Neural cell (in vitro differentiated cells): ENCODE measurements at regions not wholly inside any gene's neighbourhood (a gene's known extent, or its start where the extent isn't known, plus 50 kb on each side); places are given as distances from the start of the nearest gene placed in this dataset.
"Not testable (repeated sequence)": the region's sequence is repeated elsewhere in the genome, so short reads cannot be mapped to it uniquely, and the experiment has no call there.

ENCODE experiments used
- H2AFZ ChIP-seq: fragments of 200-600, 300-800 bp; sonication (generic), shearing (Covaris generic); 2 replicates; pipeline ENCODE4 v1.6.0; 2014; ENCODE audit warnings: low read depth, mild to moderate bottlenecking, antibody characterized with exemption, low read length, moderate library complexity
- H3F3A ChIP-seq: fragments of 200-600 bp; shearing (Covaris generic); 2 replicates; pipeline ENCODE4 v1.6.1; 2016; ENCODE audit warnings: mild to moderate bottlenecking, moderate library complexity, mixed read lengths, antibody characterized with exemption, low read length; ENCODE audit not compliant: insufficient read depth, poor library complexity, severe bottlenecking
- H3K27ac ChIP-seq: fragments of 200-600, 300-800 bp; sonication (generic), shearing (Covaris generic); 2 replicates; pipeline ENCODE4 v1.5.1; 2014; ENCODE audit warnings: mild to moderate bottlenecking, low read length, moderate library complexity
- H3K27me3 ChIP-seq: fragments of 300-800, 200-600 bp; sonication (generic), shearing (Covaris generic); 2 replicates; pipeline ENCODE4 v1.6.0; 2014; ENCODE audit warnings: mild to moderate bottlenecking, low read depth, low read length, moderate library complexity; ENCODE audit not compliant: insufficient read depth
- H3K36me3 ChIP-seq: fragments of 300-800, 200-600 bp; sonication (generic), shearing (Covaris generic); 2 replicates; pipeline ENCODE4 v1.5.1; 2014; ENCODE audit warnings: mild to moderate bottlenecking, antibody characterized with exemption, low read length, moderate library complexity; ENCODE audit not compliant: insufficient read depth
- H3K4me2 ChIP-seq: fragments of 300-800, 200-600 bp; sonication (generic), shearing (Covaris generic); 2 replicates; pipeline ENCODE4 v1.6.0; 2014; ENCODE audit warnings: mild to moderate bottlenecking, low read length
- H3K4me3 ChIP-seq: fragments of 300-800, 200-600 bp; sonication (generic), shearing (Covaris generic); 2 replicates; pipeline ENCODE4 v1.5.1; 2014; ENCODE audit warnings: mild to moderate bottlenecking, low read length, moderate library complexity
- H3K79me2 ChIP-seq: fragments of 200-600 bp; shearing (Covaris generic); replicated peaks from 2 replicates; pipeline ENCODE4 v1.6.0; 2014; ENCODE audit warnings: mild to moderate bottlenecking, low read length, moderate library complexity; ENCODE audit not compliant: insufficient read depth
- H3K9ac ChIP-seq: fragments of 300-800, 200-600 bp; sonication (generic), shearing (Covaris generic); 2 replicates; pipeline ENCODE4 v1.6.1; 2016; ENCODE audit warnings: mild to moderate bottlenecking, low read length, mixed read lengths
- H3K9me2 ChIP-seq: fragments of 200-600 bp; shearing (Covaris generic); 2 replicates; pipeline ENCODE4 v1.6.1; 2016; ENCODE audit warnings: mild to moderate bottlenecking, low read length, mixed read lengths; ENCODE audit not compliant: insufficient read depth
- H3K9me3 ChIP-seq: fragments of 200-600, 300-800 bp; sonication (generic), shearing (Covaris generic); 2 replicates; pipeline ENCODE4 v1.6.1; 2016; ENCODE audit warnings: mild to moderate bottlenecking, mixed run types, low read length, moderate library complexity, mixed read lengths
- H4K20me1 ChIP-seq: fragments of 200-600 bp; shearing (Covaris generic); 2 replicates; pipeline ENCODE4 v1.6.1; 2016; ENCODE audit warnings: mild to moderate bottlenecking, mixed run types; ENCODE audit not compliant: insufficient read depth
- EP300 ChIP-seq: fragments of 450-650 bp; conservative IDR thresholded peaks from 2 replicates; pipeline ENCODE4 v1.6.1; 2014; ENCODE audit warnings: antibody characterized with exemption, mild to moderate bottlenecking, moderate library complexity; ENCODE audit not compliant: poor library complexity, severe bottlenecking
- EZH2 ChIP-seq: fragments of 200-600, 300-800 bp; shearing (Covaris generic), sonication (generic); IDR thresholded peaks from 2 replicates; pipeline ENCODE4 v1.6.1; 2014; ENCODE audit warnings: antibody characterized with exemption, low read length, borderline replicate concordance, mild to moderate bottlenecking; ENCODE audit not compliant: insufficient read depth, poor library complexity, severe bottlenecking
- MXI1 ChIP-seq: fragments of 450-650 bp; conservative IDR thresholded peaks from 2 replicates; pipeline ENCODE4 v1.6.1; 2014; ENCODE audit warnings: antibody characterized with exemption, mild to moderate bottlenecking; ENCODE audit not compliant: poor library complexity, severe bottlenecking
- POLR2AphosphoS5 ChIP-seq: IDR thresholded peaks from 2 replicates; pipeline ENCODE4 v1.6.1; 2012
- RAD21 ChIP-seq: fragments of 450-650 bp; conservative IDR thresholded peaks from 2 replicates; pipeline ENCODE4 v1.6.1; 2014; ENCODE audit warnings: antibody characterized with exemption, mild to moderate bottlenecking, moderate library complexity
- SMC3 ChIP-seq: fragments of 450-650 bp; conservative IDR thresholded peaks from 2 replicates; pipeline ENCODE4 v1.6.1; 2014; ENCODE audit warnings: antibody characterized with exemption, mild to moderate bottlenecking, moderate library complexity; ENCODE audit not compliant: poor library complexity
- TAF1 ChIP-seq: IDR thresholded peaks from 2 replicates; pipeline ENCODE4 v1.6.1; 2012; ENCODE audit warnings: low read depth
- TF ChIP-seq, protein P1 (sequence below): IDR thresholded peaks from 2 replicates; pipeline ENCODE4 v1.6.1; 2012; ENCODE audit warnings: borderline replicate concordance
- TF ChIP-seq, protein P2 (sequence below): fragments of 450-650 bp; IDR thresholded peaks from 2 replicates; pipeline ENCODE4 v1.5.1; 2014; ENCODE audit warnings: antibody characterized with exemption, mild to moderate bottlenecking, moderate library complexity; ENCODE audit not compliant: poor library complexity, severe bottlenecking

DNA sequence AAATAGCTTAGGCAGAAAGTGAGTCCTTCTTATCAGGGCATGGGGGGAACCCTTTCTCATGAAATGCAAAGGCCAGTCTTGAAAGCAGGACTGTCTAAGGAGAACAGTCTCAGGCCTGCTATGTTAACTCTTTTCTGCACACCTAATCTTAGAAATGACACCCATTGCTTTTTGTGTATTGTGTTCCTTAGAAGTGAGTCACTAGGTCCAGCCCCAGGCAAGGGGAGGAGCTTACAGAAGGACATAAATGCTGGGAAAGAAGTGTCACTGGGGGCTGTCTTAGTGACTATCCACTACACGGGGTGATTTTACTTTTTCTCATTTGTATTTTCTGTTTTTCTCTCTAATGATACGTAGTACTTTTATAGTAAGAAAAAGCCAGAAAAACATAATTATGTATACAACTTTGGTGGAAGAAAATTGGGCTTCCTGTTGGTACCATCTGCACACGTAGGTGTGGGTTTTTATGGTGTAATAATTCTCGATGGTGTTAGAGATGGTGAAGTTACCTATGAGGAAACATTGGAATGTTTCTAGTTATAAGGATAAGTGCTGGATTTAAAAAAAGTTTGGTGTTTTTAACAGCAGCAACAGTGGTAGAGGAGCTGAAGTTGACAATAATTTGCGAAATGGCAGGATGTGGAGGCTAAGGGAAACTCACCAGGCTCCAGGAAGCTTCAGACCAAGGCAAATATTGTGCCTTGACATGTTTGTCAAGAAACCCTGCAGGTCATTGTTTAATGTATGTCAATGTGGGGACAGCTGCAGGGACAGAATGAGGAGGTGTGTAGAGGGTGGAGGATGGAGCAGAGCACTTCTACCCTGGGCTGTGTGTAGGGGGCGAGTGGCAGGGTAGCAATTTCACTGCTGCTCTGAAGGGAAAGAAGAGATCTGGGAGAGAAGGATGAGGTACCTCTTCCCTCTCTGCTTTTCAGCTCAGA, 214.9 kb downstream of the KTN1 start:
- Histone ChIP-seq H2AFZ (no peak overlapping the region), H3K27ac (no peak overlapping the region), H3K27me3 (no peaks in the 10 kb centered on the region)

DNA sequence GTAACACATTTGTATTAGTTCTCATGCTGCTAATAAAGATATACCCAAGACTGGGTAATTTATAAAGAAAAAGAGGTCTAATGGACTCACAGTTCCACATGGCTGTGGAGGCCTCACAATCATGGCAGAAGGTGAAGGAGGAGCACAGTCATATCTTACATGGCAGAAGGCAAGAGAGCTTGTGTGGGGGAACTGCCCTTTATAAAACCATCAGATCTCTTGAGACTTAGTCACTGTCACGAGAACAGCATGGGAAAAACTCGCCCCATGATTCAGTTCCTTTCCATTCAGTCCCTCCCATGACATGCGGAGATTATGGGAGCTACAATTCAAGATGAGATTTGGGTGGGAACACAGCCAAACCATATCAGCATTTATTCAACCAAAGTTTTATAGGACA, 216.5 kb downstream of the KTN1 start:
- H3K27ac ChIP-seq, H3K27me3 ChIP-seq, H3F3A ChIP-seq, H2AFZ ChIP-seq, H4K20me1 ChIP-seq, H3K9ac ChIP-seq, H3K4me3 ChIP-seq, H3K36me3 ChIP-seq, H3K9me3 ChIP-seq, H3K9me2 ChIP-seq, H3K79me2 ChIP-seq, H3K4me2 ChIP-seq: not testable (repeated sequence)

More for the DNA sequence above, 214.9 kb downstream of the KTN1 start:
- Histone ChIP-seq H3K9me3 (no peaks in the 10 kb centered on the region), H3K36me3 (no peaks in the 10 kb centered on the region), H3K9me2 (no peaks in the 10 kb centered on the region), H3K4me2 (no peak overlapping the region), H4K20me1 (no peaks in the 10 kb centered on the region), H3K79me2 (no peaks in the 10 kb centered on the region), H3K4me3 (no peak overlapping the region), H3K9ac (no peak overlapping the region), H3F3A (no peaks in the 10 kb centered on the region)
- no peak for TF ChIP-seq MXI1

DNA sequence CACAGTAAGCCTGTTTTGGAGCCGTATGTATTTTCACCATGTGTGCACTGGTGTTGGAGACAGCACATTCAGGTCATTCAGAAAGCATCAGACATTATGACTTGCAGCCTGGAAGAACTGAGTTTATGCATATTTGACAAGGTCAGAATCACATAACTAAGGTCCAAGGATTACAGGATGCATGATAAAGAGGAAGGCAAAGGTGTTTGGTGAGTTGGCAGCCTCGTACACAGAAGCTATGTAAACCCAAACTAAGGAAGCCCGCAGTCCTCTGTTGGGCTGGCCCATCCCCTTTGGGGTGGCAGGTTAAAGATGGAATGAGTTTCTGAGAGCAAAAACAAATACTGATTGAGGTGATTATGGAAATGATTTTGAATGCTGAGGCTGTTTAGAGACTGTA, 218.4 kb downstream of the KTN1 start:
- Histone ChIP-seq H3K27ac (no peak overlapping the region), H3K4me2 (no peak overlapping the region), H3K9me2 (no peaks in the 10 kb centered on the region), H3K79me2 (no peaks in the 10 kb centered on the region), H3K27me3 (no peaks in the 10 kb centered on the region), H3K9ac (no peak overlapping the region), H3K36me3 (no peaks in the 10 kb centered on the region), H2AFZ (no peak overlapping the region), H4K20me1 (no peaks in the 10 kb centered on the region), H3F3A (no peaks in the 10 kb centered on the region), H3K9me3 (no peaks in the 10 kb centered on the region), H3K4me3 (peak overlapping the region; percentile 22)
- TF ChIP-seq EZH2 (no peak), MXI1 (no peak), RAD21 (no peak), EP300 (no peak), TAF1 (no peak), SMC3 (no peak), POLR2AphosphoS5 (no peak)
- TF ChIP-seq, protein P1, sequence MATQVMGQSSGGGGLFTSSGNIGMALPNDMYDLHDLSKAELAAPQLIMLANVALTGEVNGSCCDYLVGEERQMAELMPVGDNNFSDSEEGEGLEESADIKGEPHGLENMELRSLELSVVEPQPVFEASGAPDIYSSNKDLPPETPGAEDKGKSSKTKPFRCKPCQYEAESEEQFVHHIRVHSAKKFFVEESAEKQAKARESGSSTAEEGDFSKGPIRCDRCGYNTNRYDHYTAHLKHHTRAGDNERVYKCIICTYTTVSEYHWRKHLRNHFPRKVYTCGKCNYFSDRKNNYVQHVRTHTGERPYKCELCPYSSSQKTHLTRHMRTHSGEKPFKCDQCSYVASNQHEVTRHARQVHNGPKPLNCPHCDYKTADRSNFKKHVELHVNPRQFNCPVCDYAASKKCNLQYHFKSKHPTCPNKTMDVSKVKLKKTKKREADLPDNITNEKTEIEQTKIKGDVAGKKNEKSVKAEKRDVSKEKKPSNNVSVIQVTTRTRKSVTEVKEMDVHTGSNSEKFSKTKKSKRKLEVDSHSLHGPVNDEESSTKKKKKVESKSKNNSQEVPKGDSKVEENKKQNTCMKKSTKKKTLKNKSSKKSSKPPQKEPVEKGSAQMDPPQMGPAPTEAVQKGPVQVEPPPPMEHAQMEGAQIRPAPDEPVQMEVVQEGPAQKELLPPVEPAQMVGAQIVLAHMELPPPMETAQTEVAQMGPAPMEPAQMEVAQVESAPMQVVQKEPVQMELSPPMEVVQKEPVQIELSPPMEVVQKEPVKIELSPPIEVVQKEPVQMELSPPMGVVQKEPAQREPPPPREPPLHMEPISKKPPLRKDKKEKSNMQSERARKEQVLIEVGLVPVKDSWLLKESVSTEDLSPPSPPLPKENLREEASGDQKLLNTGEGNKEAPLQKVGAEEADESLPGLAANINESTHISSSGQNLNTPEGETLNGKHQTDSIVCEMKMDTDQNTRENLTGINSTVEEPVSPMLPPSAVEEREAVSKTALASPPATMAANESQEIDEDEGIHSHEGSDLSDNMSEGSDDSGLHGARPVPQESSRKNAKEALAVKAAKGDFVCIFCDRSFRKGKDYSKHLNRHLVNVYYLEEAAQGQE, result no peak
- TF ChIP-seq, protein P2, sequence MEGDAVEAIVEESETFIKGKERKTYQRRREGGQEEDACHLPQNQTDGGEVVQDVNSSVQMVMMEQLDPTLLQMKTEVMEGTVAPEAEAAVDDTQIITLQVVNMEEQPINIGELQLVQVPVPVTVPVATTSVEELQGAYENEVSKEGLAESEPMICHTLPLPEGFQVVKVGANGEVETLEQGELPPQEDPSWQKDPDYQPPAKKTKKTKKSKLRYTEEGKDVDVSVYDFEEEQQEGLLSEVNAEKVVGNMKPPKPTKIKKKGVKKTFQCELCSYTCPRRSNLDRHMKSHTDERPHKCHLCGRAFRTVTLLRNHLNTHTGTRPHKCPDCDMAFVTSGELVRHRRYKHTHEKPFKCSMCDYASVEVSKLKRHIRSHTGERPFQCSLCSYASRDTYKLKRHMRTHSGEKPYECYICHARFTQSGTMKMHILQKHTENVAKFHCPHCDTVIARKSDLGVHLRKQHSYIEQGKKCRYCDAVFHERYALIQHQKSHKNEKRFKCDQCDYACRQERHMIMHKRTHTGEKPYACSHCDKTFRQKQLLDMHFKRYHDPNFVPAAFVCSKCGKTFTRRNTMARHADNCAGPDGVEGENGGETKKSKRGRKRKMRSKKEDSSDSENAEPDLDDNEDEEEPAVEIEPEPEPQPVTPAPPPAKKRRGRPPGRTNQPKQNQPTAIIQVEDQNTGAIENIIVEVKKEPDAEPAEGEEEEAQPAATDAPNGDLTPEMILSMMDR, result no peak
